Erythroblast (primary cell): ENCODE measurements at regions not wholly inside any gene's neighbourhood (a gene's known extent, or its start where the extent isn't known, plus 50 kb on each side); places are given as distances from the start of the nearest gene placed in this dataset.

Experiments used
- GATA1 ChIP-seq: IDR thresholded peaks from 2 replicates; pipeline ENCODE4 v1.6.1; 2011; ENCODE audit warnings: low read depth, mild to moderate bottlenecking, control low read depth, low read length, moderate library complexity
- POLR2A ChIP-seq: IDR thresholded peaks from 2 replicates; pipeline ENCODE4 v1.6.1; 2011; ENCODE audit warnings: mild to moderate bottlenecking, low read length

- TF ChIP-seq POLR2A: no peak
- no peak for TF ChIP-seq GATA1
Measured at GRCh38 chr10:30182191-30183054, 123.0 kb upstream of the JCAD start.
